ENCODE measurements at regions not wholly inside any gene's neighbourhood (a gene's known extent, or its start where the extent isn't known, plus 50 kb on each side); places are given as distances from the start of the nearest gene placed in this dataset.

GRCh38 chr2:780002-780401 lies 102.8 kb upstream of the TMEM18 start:
- TF ChIP-seq, protein P1, sequence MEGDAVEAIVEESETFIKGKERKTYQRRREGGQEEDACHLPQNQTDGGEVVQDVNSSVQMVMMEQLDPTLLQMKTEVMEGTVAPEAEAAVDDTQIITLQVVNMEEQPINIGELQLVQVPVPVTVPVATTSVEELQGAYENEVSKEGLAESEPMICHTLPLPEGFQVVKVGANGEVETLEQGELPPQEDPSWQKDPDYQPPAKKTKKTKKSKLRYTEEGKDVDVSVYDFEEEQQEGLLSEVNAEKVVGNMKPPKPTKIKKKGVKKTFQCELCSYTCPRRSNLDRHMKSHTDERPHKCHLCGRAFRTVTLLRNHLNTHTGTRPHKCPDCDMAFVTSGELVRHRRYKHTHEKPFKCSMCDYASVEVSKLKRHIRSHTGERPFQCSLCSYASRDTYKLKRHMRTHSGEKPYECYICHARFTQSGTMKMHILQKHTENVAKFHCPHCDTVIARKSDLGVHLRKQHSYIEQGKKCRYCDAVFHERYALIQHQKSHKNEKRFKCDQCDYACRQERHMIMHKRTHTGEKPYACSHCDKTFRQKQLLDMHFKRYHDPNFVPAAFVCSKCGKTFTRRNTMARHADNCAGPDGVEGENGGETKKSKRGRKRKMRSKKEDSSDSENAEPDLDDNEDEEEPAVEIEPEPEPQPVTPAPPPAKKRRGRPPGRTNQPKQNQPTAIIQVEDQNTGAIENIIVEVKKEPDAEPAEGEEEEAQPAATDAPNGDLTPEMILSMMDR (IDR thresholded peaks at IDR 0.05) = no peak
- TF ChIP-seq POLR2AphosphoS5 (IDR thresholded peaks at IDR 0.05) = no peak

Measured in prostate gland (tissue), 2 donors.